HG02970 (cell line): ENCODE measurements at regions not wholly inside any gene's neighbourhood (a gene's known extent, or its start where the extent isn't known, plus 50 kb on each side); places are given as distances from the start of the nearest gene placed in this dataset.
"Not testable (repeated sequence)": the region's sequence is repeated elsewhere in the genome, so short reads cannot be mapped to it uniquely, and the experiment has no call there.

Source experiments
- ATAC-seq: cut with Tn5 transposase; IDR thresholded peaks from one replicate; pipeline ENCODE4 v1.9.1; 2021; ENCODE audit warnings: mild to moderate bottlenecking, moderate library complexity, moderate number of reproducible peaks; ENCODE audit not compliant: unreplicated experiment, low FRiP score

DNA sequence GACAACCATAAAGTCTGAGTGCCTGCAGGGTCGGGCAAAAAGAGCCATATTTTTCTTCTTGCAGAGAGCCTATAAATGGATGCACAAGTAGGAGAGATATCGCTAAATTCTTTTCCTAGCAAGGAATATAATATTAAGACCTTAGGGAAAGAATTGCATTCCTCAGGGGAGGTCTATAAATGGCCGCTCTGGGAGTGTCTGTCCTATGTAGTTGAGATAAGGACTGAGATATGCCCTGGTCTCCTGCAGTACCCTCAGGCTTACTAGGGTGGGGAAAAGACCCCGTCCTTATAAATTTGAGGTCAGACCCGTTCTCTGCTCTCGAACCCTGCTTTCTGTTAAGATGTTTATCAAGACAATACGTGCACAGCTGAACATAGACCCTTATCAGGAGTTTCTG lies 250.9 kb downstream of the ANKRD50 start:
- ATAC-seq, result not testable (repeated sequence)

DNA sequence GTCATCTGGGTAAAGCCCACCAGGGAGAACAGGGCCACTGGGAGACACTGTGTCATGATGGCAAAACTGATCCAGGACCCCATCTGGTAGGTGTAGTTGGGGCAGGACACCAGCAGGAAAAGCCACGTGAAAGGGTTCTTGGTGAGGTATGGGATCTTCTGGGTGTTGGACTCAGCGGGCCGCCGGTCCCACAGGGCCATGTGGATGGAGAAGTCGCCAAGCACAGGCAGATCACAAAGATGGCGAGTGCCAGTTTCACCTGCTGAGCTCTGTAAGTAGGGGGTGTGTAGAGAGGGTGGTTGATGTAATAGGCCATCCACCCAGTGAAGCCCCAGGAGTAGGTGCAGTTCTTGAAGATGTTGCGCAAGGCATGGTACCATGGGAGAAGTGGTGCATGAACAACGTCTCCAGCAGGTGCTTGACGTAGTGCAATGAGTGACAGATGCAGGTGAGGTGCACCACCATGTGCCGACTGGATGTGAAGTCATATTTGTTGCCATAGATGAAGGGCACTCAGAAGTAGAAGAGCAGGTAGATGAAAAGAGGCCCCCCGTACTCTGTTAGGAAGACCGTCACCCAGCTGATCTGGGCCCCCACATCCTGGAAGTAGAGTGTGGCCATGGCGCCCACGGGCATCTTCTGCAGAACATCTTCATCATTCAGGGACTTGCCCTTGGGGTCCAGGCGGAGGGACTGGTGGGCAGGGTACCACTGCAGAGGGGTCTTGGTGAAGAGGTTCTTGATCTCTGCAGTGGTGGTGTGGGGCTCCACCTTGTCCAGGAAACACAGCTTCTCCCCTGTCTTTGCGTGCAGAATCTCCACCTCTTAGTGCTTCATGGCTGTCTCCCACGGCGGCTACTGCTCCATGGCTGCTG lies 249.3 kb downstream of the ANKRD50 start:
- ATAC-seq, result no peak

DNA sequence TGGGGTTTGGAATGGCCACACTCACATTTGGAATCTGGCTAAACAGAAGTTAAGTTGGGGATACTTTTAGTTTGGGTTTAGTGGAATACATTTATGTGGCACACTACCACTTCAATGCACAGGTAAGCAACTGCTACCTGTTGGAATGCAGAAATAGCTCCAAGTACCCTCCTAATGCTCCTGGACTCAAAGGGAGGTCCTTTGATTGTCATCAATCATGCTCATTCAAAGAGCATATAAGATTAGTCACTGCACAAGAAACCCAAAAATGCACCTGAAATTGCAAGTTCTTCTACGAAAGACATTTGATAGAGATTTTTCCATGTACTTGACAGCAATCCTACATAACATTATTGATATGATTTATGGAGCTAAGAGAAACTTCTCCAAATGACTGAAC lies 247.7 kb downstream of the ANKRD50 start:
- ATAC-seq, result no peak

DNA sequence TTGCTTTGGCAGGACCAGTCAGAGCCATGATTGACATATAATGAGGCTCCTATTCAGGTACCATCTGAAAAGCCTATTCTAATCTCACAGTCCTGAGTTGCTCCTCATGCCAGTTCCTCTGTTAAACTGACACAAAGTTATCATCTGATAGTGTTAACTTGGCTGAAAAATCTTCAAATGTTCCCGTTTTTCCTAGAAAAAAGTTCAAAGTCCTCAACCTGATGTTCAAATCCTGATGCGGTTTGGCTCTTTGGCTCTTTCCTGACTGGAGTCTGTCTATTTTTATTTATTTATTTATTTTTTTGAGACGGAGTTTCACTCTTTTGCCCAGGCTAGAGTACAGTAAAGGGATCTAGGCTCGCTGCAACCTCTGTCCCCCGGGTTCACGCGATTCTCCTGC lies 244.2 kb downstream of the ANKRD50 start:
- ATAC-seq, result no peak

DNA sequence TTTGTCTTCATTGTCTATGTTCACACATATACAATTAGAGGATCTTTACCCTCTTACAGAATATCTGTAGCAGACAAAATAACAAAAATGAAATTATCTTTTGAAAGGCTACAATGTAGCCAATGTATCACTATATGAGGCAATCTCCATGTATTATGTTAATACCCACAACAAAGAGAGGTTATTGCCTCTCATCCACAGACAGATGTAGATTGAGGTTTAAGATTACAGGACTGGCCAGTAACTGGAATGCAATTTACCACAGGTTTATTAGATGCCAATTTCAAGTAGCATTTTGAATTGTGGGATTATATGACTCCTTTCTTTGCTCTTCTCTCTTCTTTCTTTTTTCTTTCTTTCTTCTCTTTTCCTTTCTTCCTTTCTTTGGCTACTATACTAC lies 242.6 kb downstream of the ANKRD50 start:
- no peak for ATAC-seq

DNA sequence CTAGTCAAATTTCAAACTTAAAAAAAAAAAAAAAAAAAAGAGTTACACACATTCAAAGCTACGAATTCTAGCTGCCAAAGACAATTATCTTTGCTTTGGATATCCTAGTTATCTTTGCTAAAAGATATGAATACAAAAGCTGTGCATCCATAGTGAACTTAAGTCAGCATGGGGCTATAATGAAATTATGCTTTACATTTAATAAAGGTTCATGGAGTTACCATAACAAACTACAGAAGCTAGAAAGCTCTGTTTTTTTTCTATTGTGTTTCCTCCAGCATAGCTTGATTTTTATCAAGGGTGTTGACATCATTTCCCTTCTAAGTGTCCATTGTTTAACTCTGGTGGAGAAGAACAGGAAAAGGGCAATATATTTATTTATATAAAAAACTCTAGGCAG lies 234.1 kb downstream of the ANKRD50 start:
- no peak for ATAC-seq

DNA sequence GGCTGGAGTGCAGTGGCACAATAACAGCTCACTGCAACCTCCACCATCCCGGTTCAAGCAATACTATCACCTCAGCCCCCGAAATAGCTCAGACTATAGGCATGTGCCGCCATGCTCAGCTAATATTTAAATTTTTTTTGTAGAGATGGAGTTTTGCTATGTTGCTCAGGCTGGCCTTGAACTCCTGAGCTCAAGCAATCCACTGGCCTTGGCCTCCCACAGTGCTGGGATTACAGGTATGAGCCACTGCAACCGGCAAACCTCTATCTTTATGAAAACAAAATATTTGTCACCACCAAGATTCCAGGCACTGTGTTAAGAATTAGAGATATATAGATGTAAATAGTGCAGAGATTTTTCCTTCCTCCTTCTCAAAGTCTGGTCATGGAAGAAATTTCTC lies 232.5 kb downstream of the ANKRD50 start:
- no peak for ATAC-seq

DNA sequence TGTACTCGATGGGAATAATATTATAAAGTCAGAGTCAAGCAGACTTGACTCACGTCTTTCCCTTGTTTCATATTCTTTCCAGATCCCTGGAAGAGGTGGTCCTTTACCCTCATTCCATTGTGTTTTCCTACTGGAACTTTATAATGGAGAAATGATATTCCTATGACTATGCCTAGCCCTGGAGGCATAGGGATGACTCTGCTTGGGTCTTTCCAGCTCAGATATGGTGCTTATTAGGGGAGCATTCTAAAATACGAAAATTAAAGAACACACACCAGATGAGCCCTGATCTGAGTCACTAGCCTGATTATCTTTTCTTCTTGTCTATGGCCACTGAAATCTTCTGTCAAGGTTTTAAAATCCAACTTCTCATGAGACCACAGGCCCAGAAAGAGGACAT lies 231.4 kb downstream of the ANKRD50 start:
- no peak for ATAC-seq

DNA sequence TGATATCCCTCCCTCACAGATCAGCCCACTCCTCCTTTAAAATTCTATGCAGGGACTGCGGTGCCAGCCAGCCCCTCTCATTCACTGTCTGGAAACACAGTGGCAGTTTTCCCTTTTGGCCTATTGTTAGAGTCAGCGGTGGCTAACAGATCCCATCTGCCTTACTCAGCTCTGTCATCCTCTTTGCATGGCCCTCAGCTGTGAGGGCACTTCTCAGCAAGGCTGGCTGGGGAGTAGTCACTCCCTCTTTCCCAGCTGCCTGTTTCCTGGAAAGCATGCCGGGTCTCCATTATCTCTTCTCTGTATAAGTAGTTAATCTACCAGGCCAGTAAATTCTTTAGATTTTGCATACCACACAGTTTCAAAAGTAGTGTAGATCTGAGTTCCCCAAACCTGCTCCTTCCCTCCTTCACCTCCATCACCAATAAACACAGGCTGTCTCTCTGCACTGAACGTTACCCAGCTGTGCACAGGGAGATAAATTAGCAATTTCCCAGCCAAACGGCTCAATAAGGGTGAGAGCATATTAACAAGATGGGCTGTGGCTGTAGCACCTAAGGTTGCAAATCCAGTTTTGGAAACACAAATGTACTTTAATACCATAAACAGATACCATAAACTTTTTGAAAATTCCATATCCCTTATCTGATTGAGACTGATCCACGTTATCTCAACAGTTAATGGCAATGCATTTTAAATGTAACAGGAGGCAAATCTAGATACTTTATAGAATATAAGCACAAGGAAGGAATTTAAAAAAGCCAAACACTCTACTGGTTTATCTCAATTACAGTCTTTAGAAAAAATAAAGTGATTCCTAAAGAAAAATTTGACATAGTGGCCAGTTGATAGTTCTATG lies 229.3 kb downstream of the ANKRD50 start:
- no peak for ATAC-seq

DNA sequence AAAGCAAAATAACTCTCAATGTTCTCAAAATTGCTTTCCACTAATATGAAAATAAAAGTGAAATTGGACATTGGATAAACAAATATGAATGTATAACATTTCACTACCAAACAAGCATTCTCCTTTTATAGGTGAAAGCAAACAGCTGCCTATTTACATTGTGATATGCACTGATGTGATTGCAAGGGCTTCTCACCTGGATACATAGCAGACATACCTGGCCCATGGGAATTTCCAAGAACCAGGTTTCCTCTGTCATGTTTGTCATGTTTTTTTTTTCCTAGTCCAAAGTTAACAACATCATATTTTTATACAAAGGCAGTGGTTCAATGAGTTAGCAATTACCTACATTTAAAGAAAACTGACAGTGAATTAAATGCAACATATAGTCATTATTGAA lies 228.5 kb downstream of the ANKRD50 start:
- no peak for ATAC-seq

DNA sequence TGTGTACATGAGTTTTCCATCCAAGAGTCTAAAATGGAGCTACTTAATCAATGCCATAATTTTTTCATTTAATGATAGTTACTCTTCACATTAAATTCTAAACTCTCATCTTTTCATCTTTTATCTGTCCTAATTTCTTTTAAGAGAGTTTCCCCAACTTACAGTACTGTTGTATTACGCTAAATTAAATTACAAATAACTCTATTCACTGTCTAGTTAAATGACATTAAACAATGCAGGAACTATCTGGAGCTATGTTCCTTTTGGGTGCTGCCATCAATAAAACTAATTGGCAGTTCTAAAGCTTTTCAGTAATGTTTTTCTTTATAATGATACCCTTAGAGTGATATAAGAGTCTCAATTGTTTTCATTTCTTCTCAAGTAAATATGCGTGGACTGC lies 227.6 kb downstream of the ANKRD50 start:
- ATAC-seq, result no peak

DNA sequence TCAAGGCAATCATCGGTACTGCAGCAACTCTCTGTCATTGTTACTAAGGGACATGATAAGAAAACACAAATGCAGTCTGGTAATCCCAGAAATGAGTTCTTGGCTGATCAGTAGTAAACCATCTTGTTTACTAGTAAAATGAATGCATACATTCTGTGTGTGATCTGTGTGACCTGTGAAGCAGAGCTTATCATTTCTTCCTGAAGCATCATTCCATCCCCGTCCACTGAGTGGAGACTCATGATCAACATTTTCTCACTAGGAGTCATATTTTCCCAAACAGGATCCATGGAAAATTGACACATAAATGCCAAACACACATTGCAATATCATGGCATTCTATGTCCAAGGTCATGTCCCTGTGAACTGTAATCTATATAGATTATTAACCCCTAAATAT lies 226.1 kb downstream of the ANKRD50 start:
- no peak for ATAC-seq

DNA sequence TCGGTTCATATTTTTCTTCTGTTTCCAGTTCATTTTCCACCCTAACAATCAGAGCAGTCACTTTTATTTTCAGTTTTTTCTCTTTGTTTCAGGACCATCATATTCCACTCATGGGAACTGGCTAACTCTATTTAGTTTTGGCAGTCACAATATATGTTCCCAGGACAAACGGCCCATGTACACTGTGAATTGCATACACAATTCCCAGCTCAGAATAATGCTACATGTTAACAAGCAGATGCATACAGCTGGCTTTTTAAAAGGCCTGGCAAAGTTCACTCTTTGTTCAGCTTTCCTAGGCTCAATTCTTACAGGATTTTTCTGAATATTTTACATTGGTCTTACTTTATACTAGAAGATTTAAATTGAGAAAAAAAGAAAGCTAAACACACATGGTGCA lies 224.9 kb downstream of the ANKRD50 start:
- ATAC-seq, result no peak

DNA sequence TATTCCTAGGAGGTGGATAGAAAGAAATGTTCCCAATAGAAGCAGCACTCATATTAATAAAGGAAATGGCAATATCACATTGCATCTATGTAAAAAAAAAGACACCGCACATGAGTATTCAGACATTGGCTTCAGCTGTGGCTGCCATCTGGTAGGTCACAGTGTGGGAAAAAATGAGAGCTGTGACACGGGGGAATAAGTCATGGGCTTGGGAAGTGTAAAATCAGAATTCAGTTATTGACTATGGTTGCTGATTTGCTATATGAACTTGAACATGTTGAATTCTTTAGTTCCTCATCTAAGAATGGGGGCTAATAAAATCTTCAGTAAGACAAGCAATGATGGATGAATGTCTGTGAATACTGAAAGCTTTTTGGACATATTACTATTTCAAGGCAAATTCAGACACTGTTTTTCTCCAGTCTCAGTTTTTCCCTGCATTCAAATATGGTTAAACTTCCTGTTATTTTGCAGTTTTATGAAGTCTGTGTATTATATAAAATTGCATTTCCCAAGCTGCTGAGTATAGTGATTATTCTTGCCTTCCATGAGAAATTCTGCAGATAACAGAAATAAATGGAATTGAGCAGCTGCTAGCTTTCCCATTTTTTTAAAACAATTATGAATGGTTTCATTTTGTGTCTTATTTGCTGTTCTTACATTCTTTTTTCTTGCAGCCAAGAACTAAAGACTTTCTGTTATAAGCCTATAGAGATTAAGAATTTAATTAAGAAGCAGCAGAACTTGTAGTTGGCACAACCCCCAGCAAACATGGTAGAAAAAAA lies 221.0 kb downstream of the ANKRD50 start:
- ATAC-seq, result no peak

DNA sequence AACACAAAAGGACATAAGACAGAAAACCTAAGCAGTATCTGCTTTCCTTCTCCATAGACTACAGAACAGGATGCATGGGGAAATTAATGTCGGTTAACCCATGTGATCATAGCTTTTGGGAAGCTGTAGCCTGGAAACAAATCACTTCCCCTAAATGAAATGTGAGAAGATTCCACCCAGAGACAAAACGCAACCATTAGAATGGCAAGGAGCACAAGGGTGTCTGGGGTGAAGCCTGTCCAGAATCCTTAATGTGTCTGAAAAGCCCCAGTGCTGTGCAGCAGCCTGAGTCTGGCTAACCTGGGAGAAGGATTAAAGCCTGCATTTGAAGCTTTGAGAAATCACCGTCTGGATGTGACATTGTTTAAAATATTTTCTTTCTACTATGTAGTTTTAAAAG lies 213.3 kb downstream of the ANKRD50 start:
- ATAC-seq, result no peak

DNA sequence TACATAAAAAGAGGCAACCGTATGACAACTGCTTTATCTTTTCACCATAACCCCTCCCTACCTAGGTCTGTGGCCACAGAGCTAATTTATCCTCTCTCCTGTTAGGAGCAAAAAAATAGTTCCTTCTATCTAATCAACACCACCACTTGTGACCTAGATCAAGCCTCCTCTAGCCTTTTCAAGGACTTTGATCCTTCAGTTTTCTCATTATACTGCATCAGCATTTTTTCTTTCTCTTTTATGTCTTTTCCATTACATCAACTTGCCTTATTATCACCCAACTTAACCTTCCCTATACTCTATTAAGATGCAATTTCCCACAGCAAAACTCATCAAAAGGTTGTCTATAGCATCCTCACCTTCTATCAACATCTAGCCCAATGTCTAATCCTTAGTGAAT lies 211.0 kb downstream of the ANKRD50 start:
- ATAC-seq, result no peak

DNA sequence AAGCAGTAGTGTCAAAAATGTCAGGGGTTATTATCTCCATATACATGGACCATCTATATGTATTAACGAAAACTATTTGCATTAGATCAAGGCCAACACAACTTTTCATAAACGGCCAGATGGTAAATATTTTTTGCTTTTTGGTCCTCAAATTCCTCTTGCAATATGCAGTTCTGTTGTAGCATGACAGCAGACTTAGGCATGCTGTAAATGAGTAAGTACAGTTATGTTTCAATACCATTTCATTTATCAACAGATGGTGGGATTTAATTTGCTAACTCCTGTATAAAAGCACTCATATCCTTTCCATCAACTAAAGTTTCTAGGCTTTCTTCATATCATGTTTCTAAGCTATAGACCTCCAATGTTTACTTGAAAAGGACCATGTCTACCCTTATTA lies 208.1 kb downstream of the ANKRD50 start:
- no peak for ATAC-seq

DNA sequence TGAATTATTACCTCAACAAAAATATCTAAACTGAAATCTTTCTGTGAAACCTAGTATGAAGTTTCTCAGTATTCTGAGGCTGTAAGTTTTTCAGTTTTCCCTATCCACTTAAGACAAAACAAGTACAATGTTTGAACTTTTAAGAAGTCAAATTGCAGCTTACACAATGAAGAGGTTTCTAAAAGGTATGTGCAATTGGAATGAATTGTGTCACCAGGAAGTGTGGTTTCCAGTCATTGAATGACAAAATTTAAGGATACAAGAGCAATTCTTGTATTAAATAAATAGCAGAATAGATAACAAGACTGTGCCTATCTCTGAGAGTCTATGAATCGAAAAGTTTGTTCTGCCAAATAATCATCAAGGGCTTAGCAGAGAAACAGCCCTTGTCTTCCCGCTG lies 207.3 kb downstream of the ANKRD50 start:
- ATAC-seq, result no peak

DNA sequence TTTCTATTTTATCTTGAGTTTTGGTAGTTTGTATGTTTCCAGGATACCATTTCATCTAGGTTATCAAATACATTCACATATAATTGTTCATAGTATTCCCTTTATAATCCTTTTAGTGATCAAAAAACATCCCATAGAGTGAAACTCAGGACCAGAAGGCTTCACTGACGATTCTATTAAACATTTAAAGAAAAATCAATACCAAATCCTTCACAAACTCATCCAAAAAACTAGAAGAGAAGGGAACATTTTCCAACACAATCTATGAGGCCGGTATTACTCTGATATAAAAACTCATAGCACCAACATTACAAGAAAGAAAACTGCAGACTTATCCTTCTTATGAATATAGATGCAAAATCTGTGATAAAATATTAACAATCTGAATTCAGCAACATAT lies 203.4 kb downstream of the ANKRD50 start:
- ATAC-seq, result no peak

DNA sequence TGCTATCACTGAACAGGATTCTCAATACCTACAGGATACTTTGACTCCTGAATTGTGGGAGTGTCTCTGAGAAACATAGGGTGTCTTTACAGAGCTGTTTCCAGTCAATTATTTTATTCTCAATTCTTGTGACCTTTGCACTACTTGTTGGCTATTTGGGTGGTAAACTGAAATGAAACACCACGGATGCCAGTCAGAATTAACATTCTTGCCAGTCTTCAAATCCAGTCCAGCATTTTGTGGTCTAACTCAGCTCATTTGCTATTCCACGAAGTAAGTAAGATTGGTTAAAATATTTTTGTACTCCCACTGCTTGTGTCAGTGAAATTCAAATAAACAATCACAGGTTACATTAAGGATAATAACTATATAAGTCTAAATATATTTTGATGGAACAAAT lies 197.9 kb downstream of the ANKRD50 start:
- ATAC-seq, result no peak

DNA sequence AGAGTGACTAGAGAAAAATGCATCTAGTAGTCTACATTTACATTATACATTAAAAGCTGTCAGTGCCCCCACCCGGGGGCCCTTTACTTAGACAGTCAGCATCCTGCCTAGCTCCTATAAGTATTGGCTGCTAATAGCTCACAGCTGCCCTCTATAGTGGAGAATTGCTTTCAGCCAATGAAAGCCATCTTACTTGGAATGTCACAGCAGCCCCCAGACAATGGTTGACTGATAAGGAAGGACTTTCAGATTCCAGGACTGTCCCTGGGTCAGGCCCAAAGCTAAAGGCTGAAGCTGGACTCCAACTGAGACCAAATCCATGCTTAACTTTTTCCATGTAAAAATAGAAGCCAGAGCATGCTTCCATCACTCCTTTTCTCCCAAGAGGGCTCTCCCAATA lies 196.9 kb downstream of the ANKRD50 start:
- ATAC-seq, result no peak
